C4-2B (cell line): ENCODE measurements at regions not wholly inside any gene's neighbourhood (a gene's known extent, or its start where the extent isn't known, plus 50 kb on each side); places are given as distances from the start of the nearest gene placed in this dataset.
"Not testable (repeated sequence)": the region's sequence is repeated elsewhere in the genome, so short reads cannot be mapped to it uniquely, and the experiment has no call there.

Experiments used
- H3K27ac ChIP-seq: fragments of 450-650 bp; 2 replicates; pipeline ENCODE4 v1.5.1; 2017
- ZFX ChIP-seq: fragments of 450-650 bp; IDR thresholded peaks from 2 replicates; pipeline ENCODE4 v1.6.1; 2017
- TF ChIP-seq, protein P1 (sequence below): fragments of 450-650 bp; conservative IDR thresholded peaks from 2 replicates; pipeline ENCODE4 v1.5.1; 2017; ENCODE audit warnings: mild to moderate bottlenecking

DNA sequence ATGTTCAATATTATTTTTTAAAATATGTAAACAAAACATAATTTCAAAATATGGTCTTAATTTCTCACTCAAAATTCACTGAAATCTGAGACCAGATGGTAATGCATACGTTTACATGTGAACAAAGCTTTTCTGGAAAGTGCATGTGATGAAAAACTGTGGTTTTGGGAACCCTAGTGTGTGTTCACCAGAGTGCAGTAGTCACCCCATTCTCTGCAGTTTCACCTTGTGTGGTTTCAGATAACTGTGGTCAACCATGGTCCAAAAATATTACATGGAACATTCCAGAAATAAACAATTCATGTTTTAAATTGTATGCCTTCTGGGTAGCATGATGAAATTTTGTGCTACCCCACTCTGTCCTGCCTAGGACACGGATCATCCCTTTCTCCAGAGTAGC is 2021.9 kb downstream of the MRPL39 start:
- TF ChIP-seq ZFX: no peak
- TF ChIP-seq, protein P1, sequence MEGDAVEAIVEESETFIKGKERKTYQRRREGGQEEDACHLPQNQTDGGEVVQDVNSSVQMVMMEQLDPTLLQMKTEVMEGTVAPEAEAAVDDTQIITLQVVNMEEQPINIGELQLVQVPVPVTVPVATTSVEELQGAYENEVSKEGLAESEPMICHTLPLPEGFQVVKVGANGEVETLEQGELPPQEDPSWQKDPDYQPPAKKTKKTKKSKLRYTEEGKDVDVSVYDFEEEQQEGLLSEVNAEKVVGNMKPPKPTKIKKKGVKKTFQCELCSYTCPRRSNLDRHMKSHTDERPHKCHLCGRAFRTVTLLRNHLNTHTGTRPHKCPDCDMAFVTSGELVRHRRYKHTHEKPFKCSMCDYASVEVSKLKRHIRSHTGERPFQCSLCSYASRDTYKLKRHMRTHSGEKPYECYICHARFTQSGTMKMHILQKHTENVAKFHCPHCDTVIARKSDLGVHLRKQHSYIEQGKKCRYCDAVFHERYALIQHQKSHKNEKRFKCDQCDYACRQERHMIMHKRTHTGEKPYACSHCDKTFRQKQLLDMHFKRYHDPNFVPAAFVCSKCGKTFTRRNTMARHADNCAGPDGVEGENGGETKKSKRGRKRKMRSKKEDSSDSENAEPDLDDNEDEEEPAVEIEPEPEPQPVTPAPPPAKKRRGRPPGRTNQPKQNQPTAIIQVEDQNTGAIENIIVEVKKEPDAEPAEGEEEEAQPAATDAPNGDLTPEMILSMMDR: no peak

DNA sequence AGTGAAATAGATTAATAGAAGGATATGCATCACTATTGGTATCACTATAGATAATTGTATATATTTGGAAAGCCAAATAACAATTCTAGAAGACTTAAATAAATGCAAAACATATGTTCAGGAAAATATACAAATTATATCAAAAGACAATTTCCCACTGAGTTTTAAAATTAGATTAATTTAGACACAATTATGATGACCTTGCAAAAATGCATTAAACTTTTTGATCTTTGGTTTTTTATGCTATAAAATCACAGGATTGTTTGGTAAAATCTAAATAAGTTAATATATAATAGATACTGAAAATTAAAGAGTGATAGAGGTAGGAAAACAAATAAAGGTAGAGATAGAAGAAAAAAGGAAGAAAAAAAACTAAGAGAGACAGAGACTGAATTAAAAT is 2027.7 kb downstream of the MRPL39 start:
- no peak overlapping the region for H3K27ac ChIP-seq
- no peak for TF ChIP-seq ZFX
- TF ChIP-seq, protein P1: no peak

More for the DNA sequence above, 2021.9 kb downstream of the MRPL39 start:
- H3K27ac ChIP-seq: no peak overlapping the region

DNA sequence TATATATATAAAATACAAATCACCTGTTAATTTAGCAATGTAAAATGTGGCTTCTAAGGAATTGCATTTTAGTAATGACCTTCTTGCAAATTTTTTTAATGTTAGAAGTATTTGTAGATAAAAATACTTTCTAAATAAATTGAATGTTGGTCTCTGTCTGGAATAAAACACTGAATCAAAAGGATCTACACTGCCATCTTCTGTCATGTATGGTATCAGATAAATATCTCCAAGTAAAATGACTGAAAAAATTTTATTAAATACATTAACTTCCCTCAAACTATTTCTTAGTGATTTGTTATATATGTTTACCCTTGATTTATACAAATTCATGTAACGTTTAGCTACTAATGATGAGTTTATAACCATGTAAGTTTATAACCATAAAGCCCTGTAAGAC is 2029.3 kb downstream of the MRPL39 start:
- TF ChIP-seq, protein P1: peak; percentile 43
- TF ChIP-seq ZFX: no peak
- H3K27ac ChIP-seq: no peak overlapping the region

DNA sequence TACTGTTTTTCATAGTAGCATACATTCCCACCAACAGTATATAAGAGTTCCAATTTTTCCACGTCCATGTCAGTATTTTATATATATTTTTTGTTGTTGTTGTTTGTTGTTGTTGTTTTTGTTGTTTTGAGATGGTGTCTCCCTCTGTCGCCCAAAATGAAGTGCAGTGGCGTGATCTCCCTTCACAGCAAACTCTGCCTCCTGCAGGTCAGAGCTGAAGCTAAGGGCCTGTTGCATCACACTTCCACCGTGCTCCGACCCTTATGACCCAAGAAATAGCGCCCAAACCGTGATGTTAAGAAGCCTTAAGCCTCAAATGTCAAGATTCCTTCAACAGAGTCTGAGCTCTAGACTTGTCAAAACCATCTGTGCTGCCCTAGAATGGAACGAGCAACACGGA is 2032.3 kb downstream of the MRPL39 start:
- H3K27ac ChIP-seq: no peak overlapping the region
- TF ChIP-seq, protein P1: peak; percentile 29
- no peak for TF ChIP-seq ZFX

DNA sequence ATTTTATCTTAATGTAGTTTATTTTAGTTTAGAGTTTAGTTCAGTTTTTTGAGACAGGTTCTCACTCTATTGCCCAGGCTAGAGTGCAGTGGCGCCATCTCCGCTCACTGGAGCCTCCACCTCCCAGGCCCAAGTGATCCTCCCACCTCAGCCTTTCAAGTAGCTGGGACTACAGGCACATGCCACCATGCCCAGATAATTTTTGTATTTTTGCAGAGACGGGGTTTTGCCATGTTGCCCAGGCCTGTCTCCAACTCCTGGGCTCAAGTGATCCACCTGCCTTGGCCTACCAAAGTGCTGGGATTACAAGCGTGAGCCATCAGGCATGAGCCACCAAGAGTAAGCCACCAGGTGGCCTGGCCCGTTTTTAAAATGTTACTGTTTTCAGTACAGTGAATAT is 2058.4 kb downstream of the MRPL39 start:
- not testable (repeated sequence) for H3K27ac ChIP-seq

DNA sequence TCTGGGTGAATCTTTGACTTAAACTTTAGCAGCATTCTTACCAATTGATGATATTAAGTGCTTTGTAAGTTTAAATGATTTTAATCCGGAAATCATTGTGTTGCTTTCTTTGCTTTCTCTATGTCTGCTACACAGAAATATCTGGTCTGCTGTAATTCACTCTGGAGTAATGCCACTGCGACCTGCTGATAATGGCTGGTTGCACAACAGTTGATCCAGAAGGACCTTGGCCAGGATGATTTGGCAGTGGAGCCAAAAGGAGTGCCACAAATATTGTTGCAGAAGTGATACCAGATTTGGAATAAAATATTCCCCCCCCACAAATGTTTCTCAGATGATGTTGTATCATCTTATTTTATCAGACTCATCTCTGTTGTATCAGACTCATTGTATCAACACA is 2063.9 kb downstream of the MRPL39 start:
- H3K27ac ChIP-seq: no peak overlapping the region

DNA sequence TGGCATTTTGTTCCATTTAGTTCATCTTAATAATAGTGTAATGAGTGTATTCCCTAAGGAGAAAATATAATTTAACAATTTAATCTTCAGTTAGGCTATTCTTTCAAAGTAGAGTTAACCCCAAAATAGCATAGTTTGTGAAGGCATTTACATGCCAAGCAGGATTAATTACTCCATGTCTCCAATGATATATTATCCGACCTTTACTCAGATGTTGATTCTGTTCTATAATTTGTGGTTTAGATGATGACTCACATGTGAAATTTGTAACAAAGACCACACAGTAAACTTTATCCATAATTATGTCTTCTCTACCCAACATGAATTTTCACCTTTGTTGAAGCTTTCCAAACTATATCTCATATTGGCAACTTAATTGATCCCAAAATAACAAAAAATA is 2065.2 kb downstream of the MRPL39 start:
- TF ChIP-seq, protein P1: no peak
- TF ChIP-seq ZFX: no peak

More for the DNA sequence above, 2063.9 kb downstream of the MRPL39 start:
- TF ChIP-seq ZFX: no peak

DNA sequence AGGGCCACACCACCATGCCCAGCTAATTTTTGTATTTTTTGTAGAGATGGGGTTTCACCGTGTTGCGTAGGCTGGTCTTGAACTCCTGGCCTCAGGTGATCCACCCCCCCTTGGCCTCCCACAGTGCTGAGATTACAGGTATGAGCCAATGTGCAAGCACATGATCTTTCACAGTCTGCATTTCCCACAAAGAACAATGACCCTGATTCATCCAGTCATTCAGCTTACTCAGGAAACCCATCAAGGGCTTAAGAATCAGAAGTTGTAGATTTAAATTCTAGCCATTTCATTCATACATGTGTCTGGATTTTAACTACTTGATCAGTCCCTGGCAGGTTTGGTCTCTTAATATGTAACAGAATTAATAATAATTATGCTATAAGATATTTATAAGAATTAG is 2065.7 kb downstream of the MRPL39 start:
- TF ChIP-seq ZFX: no peak
- TF ChIP-seq, protein P1: no peak
- no peak overlapping the region for H3K27ac ChIP-seq

More for the DNA sequence above, 2065.2 kb downstream of the MRPL39 start:
- H3K27ac ChIP-seq: no peak overlapping the region

DNA sequence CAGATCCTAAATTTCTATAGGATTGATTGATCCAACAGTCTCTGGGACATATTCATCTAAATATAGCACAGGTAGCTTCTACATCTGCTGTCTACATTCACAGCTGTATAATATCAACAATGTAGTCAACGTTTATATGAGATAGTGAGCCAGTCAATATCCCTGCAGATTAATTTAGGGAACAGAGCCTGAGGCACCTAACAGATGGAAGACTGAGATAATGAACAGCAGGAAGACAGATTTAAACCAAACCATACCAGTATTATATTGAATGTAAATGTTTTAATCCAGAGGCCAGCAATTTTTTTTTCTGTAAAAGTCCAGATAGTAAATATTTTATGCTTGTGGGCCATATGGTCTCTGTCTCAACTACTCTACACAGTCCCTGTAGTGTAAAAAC is 2072.4 kb downstream of the MRPL39 start:
- H3K27ac ChIP-seq: no peak overlapping the region
- TF ChIP-seq, protein P1: no peak
- TF ChIP-seq ZFX: no peak
